GM12874 (cell line): ENCODE measurements at regions not wholly inside any gene's neighbourhood (a gene's known extent, or its start where the extent isn't known, plus 50 kb on each side); places are given as distances from the start of the nearest gene placed in this dataset.

Experiments used
- TF ChIP-seq, protein P1 (sequence below): IDR thresholded peaks from 2 replicates; pipeline ENCODE4 v1.5.1; 2011; ENCODE audit warnings: low read depth, mild to moderate bottlenecking, control low read depth, low read length, moderate library complexity; ENCODE audit not compliant: insufficient read depth

- TF ChIP-seq, protein P1, sequence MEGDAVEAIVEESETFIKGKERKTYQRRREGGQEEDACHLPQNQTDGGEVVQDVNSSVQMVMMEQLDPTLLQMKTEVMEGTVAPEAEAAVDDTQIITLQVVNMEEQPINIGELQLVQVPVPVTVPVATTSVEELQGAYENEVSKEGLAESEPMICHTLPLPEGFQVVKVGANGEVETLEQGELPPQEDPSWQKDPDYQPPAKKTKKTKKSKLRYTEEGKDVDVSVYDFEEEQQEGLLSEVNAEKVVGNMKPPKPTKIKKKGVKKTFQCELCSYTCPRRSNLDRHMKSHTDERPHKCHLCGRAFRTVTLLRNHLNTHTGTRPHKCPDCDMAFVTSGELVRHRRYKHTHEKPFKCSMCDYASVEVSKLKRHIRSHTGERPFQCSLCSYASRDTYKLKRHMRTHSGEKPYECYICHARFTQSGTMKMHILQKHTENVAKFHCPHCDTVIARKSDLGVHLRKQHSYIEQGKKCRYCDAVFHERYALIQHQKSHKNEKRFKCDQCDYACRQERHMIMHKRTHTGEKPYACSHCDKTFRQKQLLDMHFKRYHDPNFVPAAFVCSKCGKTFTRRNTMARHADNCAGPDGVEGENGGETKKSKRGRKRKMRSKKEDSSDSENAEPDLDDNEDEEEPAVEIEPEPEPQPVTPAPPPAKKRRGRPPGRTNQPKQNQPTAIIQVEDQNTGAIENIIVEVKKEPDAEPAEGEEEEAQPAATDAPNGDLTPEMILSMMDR: no peak
Measured at GRCh38 chr2:139438478-139438877, 658.3 kb upstream of the NXPH2 start.

- TF ChIP-seq, protein P1: no peak
Measured at GRCh38 chr2:139427164-139427563, 647.0 kb upstream of the NXPH2 start.

- TF ChIP-seq, protein P1: no peak
Measured at GRCh38 chr2:139424101-139424500, 643.9 kb upstream of the NXPH2 start.

GRCh38 chr2:139411236-139411635, 631.0 kb upstream of the NXPH2 start:
- TF ChIP-seq, protein P1: no peak

DNA sequence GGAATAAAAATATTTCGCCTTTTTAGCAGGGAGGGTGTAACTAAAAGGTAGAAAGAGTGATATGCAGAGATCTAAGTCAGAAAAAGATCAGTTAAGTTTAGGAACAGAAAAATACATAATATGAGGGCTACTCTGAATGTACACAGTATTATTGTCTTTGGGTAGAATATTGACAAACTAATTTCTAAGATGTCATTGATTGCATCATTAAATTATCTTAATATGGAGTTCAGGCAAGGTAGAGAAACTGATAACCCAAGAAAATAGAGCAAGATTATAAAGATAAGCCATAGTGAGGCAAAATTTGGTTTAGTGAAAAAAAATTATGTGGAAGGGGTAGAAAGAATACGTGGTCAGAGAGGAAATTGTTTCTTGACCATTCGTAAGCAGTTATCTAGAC, 629.0 kb upstream of the NXPH2 start:
- TF ChIP-seq, protein P1: no peak

DNA sequence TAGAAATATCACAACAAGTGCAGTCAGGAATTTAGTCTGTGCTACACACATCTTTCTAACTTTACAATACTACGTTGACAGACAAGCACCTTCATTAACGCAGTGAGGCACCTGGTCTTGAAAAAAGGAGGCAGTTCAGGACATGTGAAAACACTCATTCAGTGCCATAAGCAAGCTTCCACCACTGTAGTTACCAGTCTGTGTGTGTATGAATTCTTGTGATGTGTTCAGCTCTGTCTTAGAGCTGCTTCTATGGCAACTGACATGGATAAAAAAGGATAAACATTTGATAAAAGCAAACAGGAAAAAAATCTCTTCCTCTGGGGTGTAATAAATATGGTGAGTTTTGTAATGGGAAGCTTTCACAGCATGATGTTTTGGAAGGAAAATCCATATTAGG, 623.8 kb upstream of the NXPH2 start:
- TF ChIP-seq, protein P1: no peak

DNA sequence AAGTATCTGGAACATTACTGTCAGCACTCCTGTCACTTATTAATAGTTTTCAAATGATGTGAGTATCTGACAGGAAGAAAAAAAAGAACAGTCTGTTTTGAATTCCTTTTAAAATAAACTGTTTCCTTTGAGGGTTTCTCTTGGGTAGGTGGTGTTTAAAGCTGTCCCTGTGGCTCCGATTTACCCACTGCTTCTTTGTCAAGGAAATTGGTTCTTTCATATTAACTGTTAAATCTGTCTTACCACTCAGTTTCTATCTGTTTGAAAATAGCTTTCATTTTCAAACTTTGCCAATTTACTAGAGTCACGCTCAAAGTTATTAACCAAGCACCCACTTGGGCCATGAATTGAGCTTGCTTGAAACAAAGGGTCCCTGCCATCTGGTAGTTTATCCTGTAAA, 614.6 kb upstream of the NXPH2 start:
- TF ChIP-seq, protein P1: no peak

DNA sequence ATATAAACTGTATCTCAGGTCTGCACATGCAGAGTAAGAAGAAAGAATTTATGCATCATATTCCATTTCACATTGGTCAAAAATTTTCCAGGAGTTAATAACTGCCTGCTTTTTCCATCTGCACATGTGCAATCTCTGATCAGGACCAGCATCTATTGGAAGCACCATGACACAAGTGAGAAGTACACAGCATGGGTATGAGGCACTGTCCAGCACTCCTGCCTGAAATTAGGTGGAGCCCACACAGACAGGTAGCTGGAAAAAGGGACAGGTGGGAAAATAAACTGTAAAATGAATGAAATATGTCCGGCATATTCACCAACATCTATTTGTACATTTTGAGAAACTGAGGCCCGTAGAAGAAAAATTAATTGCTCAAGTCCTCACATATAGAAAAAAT, 609.2 kb upstream of the NXPH2 start:
- TF ChIP-seq, protein P1: no peak
